ENCODE measurements at regions not wholly inside any gene's neighbourhood (a gene's known extent, or its start where the extent isn't known, plus 50 kb on each side); places are given as distances from the start of the nearest gene placed in this dataset.

- H3K4me1 ChIP-seq, result no peaks in the 10 kb centered on the region
- no peak for TF ChIP-seq CTCF (IDR thresholded peaks at IDR 0.05)
- no peak overlapping the region for H3K4me3 ChIP-seq
- H3K27ac ChIP-seq, result no peak overlapping the region
- H3K36me3 ChIP-seq, result no peaks in the 10 kb centered on the region
- intact Hi-C loops (cut with DNase I), result no loop called here
- no peak for DNase-seq
- no peak overlapping the region for H3K9ac ChIP-seq (ENCODE audit: low read depth in 2 of 2, low read length in 2 of 2)
- H3K9me3 ChIP-seq, result no peaks in the 10 kb centered on the region
- H3K27me3 ChIP-seq, result no peaks in the 10 kb centered on the region
These were observed 147.8 kb upstream of the CPSF6 start for GRCh38 chr12:69091442-69092017.

- intact Hi-C loops (cut with DNase I), result no loop called here
- Histone ChIP-seq H3K9ac (ENCODE audit: low read depth in 2 of 2, low read length in 2 of 2) (no peak overlapping the region), H3K36me3 (no peaks in the 10 kb centered on the region), H3K9me3 (no peaks in the 10 kb centered on the region), H3K27me3 (no peaks in the 10 kb centered on the region), H3K4me1 (no peaks in the 10 kb centered on the region), H3K27ac (no peak overlapping the region), H3K4me3 (no peak overlapping the region)
- DNase-seq, result no peak
- TF ChIP-seq CTCF (IDR thresholded peaks at IDR 0.05), result no peak
These were observed 147.2 kb upstream of the CPSF6 start for GRCh38 chr12:69092137-69092536.

- Histone ChIP-seq H3K4me1 (no peaks in the 10 kb centered on the region), H3K9me3 (no peaks in the 10 kb centered on the region), H3K27me3 (no peaks in the 10 kb centered on the region), H3K36me3 (no peaks in the 10 kb centered on the region), H3K4me3 (no peak overlapping the region), H3K27ac (no peak overlapping the region), H3K9ac (ENCODE audit: low read depth in 2 of 2, low read length in 2 of 2) (no peak overlapping the region)
- intact Hi-C loops (cut with DNase I), result no loop called here
- DNase-seq, result no peak
- TF ChIP-seq CTCF (IDR thresholded peaks at IDR 0.05), result no peak
These were observed 144.7 kb upstream of the CPSF6 start for GRCh38 chr12:69094606-69095216.

- Histone ChIP-seq H3K36me3 (no peaks in the 10 kb centered on the region), H3K27me3 (no peaks in the 10 kb centered on the region), H3K9ac (ENCODE audit: low read depth in 2 of 2, low read length in 2 of 2) (no peak overlapping the region), H3K4me1 (no peaks in the 10 kb centered on the region), H3K27ac (no peak overlapping the region), H3K4me3 (no peak overlapping the region), H3K9me3 (no peaks in the 10 kb centered on the region)
- intact Hi-C loops (cut with DNase I), result no loop called here
- TF ChIP-seq CTCF (IDR thresholded peaks at IDR 0.05), result no peak
- DNase-seq, result no peak
These were observed 143.4 kb upstream of the CPSF6 start for GRCh38 chr12:69095765-69096477.

GRCh38 chr12:69096669-69097335, 142.6 kb upstream of the CPSF6 start:
- DNase-seq, result no peak
- intact Hi-C loops (cut with DNase I), result no loop called here
- no peak for TF ChIP-seq CTCF (IDR thresholded peaks at IDR 0.05)
- Histone ChIP-seq H3K36me3 (no peaks in the 10 kb centered on the region), H3K27me3 (no peaks in the 10 kb centered on the region), H3K27ac (no peak overlapping the region), H3K4me3 (no peak overlapping the region), H3K4me1 (no peaks in the 10 kb centered on the region), H3K9me3 (no peaks in the 10 kb centered on the region), H3K9ac (ENCODE audit: low read depth in 2 of 2, low read length in 2 of 2) (no peak overlapping the region)
